HS-5 (cell line): ENCODE measurements at regions not wholly inside any gene's neighbourhood (a gene's known extent, or its start where the extent isn't known, plus 50 kb on each side); places are given as distances from the start of the nearest gene placed in this dataset.
A peak's percentile ranks its signal among the peaks of the same experiment; 100 is the strongest.

ENCODE experiments used
- DNase-seq: peaks from one replicate; pipeline ENCODE4 v3.0.0-alpha.2; 2012; ENCODE audit warnings: low read depth

DNA sequence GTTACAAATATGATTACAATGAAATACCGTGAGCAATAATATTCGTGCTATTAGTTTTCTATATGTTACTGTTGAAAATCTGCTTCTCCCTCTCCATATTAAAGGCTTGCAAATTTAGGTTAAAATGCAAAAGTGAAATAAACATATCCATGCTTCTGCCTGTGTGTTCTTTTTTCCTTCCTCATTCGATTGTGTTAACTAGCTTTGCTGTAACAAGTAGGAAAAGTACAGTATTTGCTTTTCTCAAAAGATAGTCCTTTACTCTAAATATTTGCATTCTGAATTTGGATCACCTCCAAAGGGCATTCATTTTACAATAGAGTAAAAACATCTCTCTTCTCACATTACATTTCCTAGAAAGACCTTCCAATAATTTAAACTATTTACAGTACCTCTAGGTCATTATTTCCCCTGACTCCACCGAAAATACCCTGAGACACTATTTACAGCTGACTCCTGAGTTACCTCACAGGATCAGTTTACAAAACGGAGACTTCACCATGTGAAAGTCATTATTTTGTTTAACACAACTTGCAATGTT lies 835.0 kb upstream of the FANCL start:
- no peak for DNase-seq

DNA sequence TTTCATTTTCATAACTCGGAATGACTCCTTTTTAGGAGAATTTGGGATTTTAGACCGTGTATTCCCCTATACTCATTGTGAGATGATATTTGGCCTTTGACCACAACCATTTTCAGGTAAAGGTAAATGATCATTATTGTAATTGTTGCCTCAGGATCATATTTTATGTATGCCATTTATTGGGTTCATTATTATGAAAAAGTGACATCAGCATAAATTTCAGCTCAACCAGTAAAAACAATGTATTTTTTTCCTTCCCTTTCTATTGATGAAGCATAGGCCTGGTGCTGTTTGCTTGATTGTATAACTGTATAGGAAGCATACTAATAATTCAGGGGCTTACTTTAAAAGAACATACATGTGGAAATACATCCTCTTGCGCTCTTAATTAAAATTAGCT lies 832.9 kb upstream of the FANCL start:
- no peak for DNase-seq

- no peak for DNase-seq
Measured at GRCh38 chr2:59073286-59073685, 832.2 kb upstream of the FANCL start.

DNA sequence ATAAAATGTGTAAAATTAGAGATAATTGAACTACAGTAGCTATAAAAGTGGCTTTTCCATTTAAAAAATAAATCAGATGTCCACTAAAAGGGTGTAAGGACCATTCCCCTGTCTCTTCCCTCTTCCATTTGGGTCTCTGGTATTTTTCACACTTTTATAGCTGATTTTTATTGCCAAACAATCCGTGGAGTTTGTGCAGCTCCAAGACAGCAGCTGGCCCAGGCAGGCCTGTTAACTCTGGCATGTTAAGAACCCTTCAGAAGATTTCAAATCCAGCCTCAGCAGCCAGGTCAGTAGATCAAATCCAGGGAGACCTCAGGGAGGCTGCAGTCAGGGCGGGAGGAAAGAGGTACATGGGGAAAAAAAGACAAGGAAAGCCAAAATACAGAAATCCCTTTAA lies 827.1 kb upstream of the FANCL start:
- DNase-seq: no peak

- no peak for DNase-seq
Measured at GRCh38 chr2:59066787-59067399, 825.8 kb upstream of the FANCL start.

GRCh38 chr2:59047373-59047995 lies 806.4 kb upstream of the FANCL start:
- DNase-seq: no peak

DNA sequence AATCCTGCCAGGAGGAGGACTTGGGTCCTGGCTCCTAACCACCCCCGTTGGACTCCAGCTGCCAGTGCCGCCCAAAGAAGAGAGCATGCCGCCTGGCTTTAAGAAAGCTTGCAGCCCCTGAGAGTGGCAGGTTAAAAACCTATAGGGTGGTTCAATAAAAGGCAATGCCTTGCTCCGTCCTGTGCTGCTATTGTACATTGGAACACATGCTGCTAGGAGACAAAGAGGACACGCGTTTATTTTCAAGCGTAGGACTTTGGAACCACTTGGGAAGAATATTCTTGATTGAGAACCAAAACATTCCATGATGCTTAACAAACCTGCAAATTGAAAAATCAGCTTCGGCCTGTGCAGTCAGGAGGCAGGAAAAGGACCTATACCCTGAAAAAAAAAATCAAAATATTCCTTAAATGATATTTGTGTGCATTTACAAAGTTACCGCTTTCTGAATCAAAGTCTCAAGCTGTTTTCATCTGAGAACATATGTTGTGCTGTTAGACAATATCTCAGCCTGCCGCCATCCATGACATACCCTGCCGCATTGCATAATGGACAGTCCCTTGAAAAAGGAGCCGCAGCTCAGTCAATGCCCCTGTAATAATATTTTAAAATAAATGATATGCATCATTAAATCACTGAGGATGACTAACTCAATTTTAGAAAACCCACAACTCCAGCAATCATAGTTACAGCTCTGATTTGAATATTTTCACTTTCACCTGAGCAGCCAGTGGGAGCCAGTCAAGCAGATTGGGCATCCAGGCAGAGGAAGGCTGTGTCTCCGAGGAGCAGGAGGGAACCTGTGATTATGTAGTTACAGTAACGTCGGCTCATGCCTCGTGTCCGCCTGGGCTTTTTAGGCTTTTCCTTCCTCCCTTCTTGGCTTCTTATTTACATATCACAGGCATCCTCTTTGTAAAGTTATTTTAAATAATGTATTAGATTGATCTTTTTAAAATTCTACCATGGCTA lies 805.6 kb upstream of the FANCL start:
- no peak for DNase-seq

DNA sequence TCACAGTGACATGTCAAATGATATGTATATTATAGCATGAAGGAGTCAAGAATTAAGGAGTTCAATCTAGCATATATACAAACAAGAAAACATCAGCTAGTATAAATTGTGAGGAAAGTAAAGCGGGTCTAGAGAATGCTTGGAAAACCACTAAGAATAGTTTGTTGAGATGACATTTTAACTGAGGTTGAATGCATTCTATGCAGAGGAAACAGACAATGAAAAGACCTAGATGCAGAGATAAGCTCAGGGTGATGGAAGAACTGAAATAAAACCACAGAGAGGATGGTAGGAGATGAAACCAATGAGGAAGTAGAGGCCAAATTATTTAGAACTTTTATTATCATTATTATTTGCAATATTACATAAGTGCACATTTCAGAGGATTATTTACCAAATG lies 803.6 kb upstream of the FANCL start:
- no peak for DNase-seq

DNA sequence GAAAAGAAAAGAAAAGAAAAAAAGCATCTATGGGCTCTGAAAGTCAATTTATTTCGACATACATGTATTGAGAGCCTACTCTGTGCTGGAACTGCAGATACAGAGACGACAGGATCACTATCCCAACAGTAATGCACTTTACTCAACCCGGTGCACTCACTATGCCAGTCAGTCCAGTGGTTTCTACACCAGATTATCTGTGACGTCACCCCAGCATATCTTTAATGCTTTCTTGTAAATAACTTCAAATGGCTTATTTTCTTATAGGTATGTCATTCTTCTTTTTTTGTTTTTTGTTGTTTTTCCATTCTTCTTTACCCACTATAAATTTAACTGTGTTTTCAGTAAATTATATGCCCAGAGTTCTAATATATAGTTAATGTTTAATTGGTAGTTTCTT lies 800.0 kb upstream of the FANCL start:
- no peak for DNase-seq

GRCh38 chr2:59034837-59035236 lies 793.7 kb upstream of the FANCL start:
- DNase-seq: no peak

- DNase-seq: no peak
Measured at GRCh38 chr2:59034106-59034505, 793.0 kb upstream of the FANCL start.

- no peak for DNase-seq
Measured at GRCh38 chr2:59033661-59034060, 792.5 kb upstream of the FANCL start.

GRCh38 chr2:59032499-59032898 lies 791.4 kb upstream of the FANCL start:
- DNase-seq: no peak

DNA sequence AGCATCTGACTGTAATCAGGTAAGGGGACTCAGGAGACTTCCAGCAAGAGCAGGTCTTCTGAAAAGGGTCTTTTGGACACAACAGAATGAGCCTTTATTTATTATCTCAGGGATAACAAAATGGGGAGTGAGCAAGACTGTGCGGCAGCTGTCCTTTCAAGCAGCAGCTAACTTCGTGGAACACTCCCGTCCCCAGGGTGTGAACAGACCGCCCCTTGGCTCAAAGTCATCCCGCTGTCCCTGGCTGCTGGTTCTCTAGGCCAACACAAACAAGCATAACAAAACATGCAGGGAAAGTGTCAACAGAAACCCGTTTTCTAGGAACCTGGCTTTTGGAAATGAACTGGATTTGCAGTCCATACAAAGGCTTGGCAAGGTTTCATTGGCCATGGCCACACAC lies 787.9 kb upstream of the FANCL start:
- no peak for DNase-seq

GRCh38 chr2:59027320-59027719 lies 786.2 kb upstream of the FANCL start:
- DNase-seq: no peak

DNA sequence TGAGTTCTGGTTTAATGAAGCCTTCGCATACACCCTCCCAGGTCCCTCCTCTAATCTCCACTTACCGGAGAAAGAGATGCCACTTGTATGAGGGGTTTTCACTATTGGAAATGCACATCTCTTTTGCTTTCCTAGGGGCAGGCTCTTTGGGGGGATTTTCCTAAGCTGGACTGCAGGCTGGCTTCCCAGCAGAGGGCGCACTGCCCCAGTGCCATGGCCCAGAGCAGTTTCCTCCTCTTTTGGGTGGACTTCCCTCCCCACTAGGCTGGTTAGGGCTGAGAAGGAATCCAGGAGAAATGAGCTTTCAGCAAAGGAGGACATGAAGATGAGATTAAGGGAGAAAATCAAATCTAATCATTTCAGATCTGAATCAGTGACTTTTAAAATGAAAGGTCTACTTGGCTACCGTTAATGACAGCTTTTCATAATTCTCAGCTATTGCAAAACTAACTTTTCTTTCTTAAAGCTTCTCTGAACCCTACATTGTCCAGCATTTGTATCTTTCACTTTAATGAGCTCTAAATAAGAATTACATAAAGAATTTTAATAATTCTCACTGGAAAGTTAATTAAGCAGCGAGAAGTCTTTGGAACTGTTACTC lies 784.1 kb upstream of the FANCL start:
- DNase-seq: peak; percentile 3

DNA sequence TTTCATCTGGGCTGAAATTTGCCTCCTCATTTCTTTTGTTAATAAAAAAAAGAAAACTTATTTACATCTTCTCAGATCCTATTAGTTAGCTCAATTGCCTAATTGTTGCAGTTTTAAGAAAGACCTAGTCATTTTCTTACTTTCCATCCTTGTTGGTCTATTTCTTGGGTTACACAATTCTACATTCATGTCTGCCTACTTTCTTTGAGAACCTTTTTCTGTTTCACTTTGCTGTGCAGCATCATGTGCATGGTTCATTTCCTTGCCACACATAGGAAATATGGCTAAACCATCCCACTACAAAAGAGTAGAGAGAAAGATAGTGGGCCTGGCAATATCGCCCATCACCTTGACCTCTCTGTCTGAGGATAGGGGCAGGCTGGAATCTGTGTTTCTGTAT lies 780.7 kb upstream of the FANCL start:
- DNase-seq: no peak

GRCh38 chr2:59019566-59020159 lies 778.5 kb upstream of the FANCL start:
- no peak for DNase-seq

DNA sequence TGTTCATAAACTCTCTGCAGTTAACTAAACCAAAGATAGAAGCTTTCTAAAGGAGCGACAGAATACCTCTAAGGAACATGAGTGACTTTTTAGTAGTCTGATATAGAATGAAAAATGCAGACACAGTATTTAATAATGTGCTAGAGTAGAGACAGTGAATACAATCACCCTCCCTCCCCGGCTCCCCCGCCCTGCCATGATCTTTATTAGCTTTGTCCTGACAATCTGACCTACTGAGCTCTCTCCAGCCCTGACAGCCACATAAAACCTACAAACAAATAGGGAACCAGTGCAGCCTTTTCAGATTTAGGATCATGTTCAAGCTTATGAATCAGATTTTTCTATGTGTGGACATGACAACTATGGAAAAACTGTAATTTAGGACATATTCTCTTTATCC lies 777.6 kb upstream of the FANCL start:
- no peak for DNase-seq

DNA sequence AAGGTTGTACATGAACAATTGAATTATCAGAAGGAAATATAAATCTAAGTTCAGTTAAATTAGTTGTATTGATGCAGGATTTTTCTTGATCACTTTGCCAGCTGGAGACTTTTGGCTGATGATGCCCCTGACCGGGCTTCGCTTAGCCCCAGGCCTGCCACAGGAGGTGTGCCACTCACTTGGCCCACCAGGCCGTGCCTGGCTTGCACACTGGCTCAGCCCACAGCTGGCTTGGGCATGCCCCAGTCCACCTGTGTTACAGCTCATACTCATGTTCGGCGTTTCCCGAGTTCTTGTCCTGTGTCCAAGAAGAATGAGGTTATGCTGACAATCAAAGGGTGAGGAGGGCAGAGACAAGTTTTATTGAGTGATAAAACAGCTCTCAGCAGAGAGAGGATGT lies 773.9 kb upstream of the FANCL start:
- DNase-seq: no peak

- DNase-seq: no peak
Measured at GRCh38 chr2:59012971-59013370, 771.8 kb upstream of the FANCL start.

DNA sequence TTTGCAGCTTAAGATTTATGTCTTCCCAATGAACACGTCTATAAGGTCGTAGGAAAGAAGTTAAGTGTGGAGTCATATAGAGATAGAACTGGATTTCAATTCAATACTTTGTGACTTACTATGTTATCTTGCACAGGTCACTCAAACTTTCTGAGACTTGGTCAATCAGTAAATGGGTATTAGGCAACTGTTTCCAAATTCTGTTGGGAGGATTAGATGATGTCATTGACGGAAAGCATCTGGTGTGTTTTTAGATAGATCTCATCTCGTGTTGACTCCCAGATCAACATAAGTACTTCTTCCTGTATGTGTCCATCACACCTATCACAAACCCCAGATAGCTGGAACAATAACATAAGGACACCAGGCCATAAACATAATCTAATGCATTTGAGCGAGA lies 771.1 kb upstream of the FANCL start:
- DNase-seq: no peak
